ENCODE measurements at regions not wholly inside any gene's neighbourhood (a gene's known extent, or its start where the extent isn't known, plus 50 kb on each side); places are given as distances from the start of the nearest gene placed in this dataset.
A peak's percentile ranks its signal among the peaks of the same experiment; 100 is the strongest.

- DNase-seq: peak in 16 of 56 donors; percentile 9 to 68 (median 52)
These were observed 50.8 kb upstream of the ELF5 start for GRCh38 chr11:34564406-34564805.

DNA sequence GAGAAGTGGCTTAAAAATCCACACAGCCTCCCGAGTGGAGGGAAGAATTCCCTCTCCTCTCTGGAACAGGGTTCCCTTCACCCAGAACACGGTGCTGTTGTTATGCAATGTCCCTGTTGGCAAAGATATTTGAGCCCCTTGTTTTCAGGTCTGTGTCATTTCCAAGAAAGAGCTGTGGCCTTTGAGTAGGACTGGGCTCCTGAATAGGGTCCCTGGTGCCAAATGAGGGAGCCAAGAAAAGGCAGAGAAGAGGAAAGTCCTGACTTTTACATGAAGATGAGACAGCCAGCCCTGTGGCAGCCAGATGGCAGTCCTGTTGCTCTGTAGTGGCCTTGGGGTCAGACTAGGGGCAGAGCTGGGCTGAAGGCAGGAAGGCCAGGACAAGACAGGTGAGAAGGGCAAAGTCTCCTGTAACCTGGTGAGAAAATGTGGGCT, 51.2 kb upstream of the ELF5 start:
- DNase-seq: peak in 36 of 56 donors; percentile 11 to 68 (median 40)

DNA sequence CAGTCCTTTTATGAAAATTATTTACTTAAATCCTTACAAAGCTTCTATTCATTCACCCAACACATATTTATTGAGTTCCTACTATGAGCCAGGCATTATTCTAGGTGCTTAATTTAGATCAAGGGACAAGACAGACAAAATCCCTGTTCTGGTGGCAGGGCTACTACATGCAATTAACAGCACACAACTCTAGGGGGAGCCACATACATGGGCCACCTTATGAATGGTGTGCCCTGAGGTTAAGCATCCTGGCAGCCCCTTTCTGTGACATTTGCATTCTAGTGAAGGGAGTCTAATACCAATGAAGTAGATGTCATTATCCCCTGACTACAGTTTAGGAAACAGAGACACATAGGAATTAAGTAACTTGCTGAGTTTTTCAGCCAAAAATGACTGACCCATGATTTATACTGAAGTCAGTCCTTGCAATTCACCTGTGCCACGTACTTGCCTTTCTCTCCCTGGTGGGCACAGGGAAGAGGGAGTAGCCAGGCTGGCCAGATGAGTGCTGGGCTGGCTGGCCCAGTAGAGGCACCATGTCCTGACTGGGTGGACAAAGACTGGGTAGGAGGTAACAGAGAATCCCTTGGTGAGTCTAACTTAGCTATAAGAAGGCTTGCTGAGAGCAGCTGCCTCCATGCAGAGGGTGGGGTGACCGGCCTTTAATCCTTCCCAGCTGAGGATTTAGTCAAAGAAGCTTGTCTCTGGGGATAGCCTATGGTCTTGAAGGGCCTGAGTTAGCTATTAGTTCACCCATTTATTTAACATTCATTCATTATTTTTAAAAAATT, 52.0 kb upstream of the ELF5 start:
- DNase-seq: no peak

DNA sequence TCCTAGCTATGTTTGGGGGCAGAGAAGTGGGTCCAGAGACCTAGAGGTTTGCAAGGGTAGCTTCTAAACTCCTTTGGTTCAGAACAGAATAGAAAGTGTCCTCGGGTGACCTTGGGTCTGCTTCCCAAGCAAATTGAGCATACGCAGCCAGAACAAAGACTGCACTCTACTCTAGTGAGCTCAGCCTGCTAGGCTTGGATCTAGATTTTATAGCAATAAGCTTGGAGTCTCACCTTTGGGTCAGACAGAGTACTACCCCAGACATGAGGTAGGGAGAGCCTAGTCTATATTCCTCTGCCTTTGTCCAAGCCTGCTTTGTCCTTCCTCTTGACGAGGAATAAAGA, 52.6 kb upstream of the ELF5 start:
- no peak for DNase-seq

GRCh38 chr11:34566736-34567135, 53.1 kb upstream of the ELF5 start:
- no peak for DNase-seq

- no peak for DNase-seq
These were observed 53.2 kb upstream of the EHF start for GRCh38 chr11:34567733-34568132.

DNA sequence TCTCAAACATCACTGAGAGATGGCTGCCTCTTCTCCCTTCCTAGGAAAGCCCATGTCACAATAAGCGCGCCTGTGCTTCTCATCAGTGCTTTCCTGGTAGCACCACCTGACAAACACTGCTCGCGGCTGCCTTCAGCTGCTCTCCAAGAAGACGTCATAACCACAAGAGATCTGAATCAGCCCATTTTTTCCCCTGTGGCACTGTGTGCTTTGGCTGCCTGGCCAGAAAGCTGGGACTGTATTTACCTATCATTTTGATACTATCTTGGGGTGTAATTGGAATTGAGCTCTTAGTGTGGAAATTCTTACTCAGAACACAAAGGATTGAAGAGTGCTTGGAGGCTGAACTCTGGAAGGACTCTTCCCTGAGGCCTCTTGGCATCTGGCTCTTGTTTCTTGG, 50.3 kb upstream of the EHF start:
- no peak for DNase-seq
